ENCODE measurements at regions not wholly inside any gene's neighbourhood (a gene's known extent, or its start where the extent isn't known, plus 50 kb on each side); places are given as distances from the start of the nearest gene placed in this dataset.

DNA sequence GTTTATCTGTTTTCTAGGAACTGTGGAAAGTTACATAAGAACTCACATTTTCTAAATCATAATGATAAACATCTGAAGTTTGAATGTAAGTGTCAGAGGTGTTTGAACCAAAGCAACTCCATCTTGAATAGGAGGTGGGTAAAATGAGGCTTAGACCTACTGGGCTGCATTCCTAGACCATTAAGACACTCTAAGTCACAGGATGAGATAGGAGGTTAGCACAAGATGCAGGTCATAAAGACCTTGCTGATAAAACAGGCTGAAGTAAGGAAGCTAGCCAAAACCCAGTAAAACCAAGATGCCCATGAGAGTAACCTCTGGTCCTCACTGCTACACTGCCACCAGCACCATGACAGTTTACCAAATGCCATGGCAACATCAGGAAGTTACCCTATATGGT is 297.7 kb upstream of the POU5F2 start:
- TF ChIP-seq, protein P1, sequence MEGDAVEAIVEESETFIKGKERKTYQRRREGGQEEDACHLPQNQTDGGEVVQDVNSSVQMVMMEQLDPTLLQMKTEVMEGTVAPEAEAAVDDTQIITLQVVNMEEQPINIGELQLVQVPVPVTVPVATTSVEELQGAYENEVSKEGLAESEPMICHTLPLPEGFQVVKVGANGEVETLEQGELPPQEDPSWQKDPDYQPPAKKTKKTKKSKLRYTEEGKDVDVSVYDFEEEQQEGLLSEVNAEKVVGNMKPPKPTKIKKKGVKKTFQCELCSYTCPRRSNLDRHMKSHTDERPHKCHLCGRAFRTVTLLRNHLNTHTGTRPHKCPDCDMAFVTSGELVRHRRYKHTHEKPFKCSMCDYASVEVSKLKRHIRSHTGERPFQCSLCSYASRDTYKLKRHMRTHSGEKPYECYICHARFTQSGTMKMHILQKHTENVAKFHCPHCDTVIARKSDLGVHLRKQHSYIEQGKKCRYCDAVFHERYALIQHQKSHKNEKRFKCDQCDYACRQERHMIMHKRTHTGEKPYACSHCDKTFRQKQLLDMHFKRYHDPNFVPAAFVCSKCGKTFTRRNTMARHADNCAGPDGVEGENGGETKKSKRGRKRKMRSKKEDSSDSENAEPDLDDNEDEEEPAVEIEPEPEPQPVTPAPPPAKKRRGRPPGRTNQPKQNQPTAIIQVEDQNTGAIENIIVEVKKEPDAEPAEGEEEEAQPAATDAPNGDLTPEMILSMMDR (IDR thresholded peaks at IDR 0.05; ENCODE audit: unreplicated experiment): no peak
- H3K27ac Mint-ChIP-seq: no peak overlapping the region
- peaks cover 5% of the 10 kb centered on the region for H3K9me3 Mint-ChIP-seq
- peaks cover 16% of the 10 kb centered on the region for H3K36me3 Mint-ChIP-seq
- H3K27me3 Mint-ChIP-seq (ENCODE audit: low read depth): no peaks in the 10 kb centered on the region
- no peak overlapping the region for H3K4me3 Mint-ChIP-seq
- no peak for DNase-seq (ENCODE audit: low spot score in 2 of 2, unreplicated experiment in 2 of 2)
- peaks cover 14% of the 10 kb centered on the region for H3K4me1 Mint-ChIP-seq

DNA sequence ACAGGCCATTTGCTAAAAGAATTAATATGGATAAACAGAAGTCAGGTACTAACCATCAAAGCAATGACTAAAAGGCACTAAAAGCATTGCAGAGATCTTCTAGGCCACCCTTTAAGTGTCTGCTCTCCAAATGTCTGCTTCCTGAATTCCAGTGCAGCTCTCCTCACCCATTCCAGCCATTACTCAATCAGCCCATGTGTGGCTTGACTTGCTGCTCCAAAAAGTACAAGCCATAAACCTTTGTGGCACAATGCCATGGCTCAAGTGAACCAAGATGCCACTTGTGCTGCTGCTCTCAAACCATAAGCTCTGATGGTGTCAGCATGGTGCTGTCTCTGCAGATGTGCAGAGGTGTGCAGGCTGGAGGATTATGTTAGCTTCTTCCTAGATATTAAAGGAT is 290.2 kb upstream of the POU5F2 start:
- TF ChIP-seq, protein P1 (IDR thresholded peaks at IDR 0.05; ENCODE audit: unreplicated experiment): no peak
- H3K4me3 Mint-ChIP-seq: no peak overlapping the region
- peaks cover 17% of the 10 kb centered on the region for H3K9me3 Mint-ChIP-seq
- DNase-seq (ENCODE audit: low spot score in 2 of 2, unreplicated experiment in 2 of 2): no peak
- H3K36me3 Mint-ChIP-seq: peaks cover 34% of the 10 kb centered on the region
- no peaks in the 10 kb centered on the region for H3K27me3 Mint-ChIP-seq (ENCODE audit: low read depth)
- peaks cover 6% of the 10 kb centered on the region for H3K4me1 Mint-ChIP-seq
- H3K27ac Mint-ChIP-seq: no peak overlapping the region

DNA sequence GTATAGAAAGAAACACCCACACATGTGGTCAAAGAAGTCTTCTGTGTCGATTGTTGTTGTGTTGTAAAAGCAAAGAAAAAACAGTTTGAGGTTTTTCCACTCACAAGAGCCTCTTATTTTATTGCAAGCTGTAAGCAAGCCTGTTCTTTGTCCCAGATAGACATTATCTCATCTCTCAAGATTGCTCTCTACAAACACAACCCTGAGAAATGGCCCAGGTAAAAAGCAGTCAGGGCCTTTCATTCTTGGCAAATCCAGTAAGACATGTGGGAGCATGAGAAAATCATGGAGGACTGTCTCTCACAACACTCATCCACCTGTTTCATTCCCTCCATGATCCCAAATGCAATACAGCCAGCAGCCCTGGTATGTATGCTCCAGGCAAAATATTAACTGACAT is 286.6 kb upstream of the POU5F2 start:
- Mint-ChIP-seq H3K36me3 (peaks cover 24% of the 10 kb centered on the region), H3K9me3 (peaks cover 15% of the 10 kb centered on the region), H3K4me1 (peaks cover 6% of the 10 kb centered on the region), H3K27ac (peak overlapping the region; percentile 76), H3K4me3 (no peak overlapping the region), H3K27me3 (ENCODE audit: low read depth) (no peaks in the 10 kb centered on the region)
- TF ChIP-seq, protein P1 (IDR thresholded peaks at IDR 0.05; ENCODE audit: unreplicated experiment): no peak
- DNase-seq (ENCODE audit: low spot score in 2 of 2, unreplicated experiment in 2 of 2): no peak

DNA sequence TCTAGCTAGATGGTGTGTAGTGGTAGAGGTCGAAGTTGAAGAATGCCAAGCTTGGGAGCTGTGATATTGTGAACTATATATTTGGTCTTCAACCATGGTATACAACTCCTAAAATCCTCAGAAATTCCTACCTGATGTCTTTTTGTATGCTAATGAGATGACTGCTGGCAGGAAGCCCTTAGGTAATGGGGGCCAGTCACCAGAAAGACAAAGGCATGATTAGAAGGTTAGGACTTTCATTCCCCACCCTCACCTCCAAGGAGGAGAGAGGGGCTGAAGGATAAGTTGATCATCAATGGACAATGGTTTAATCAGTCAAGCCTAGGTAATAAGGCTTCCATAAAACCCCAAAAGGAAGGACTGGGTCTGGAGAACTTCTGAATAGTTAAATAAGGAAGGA is 285.7 kb upstream of the POU5F2 start:
- H3K9me3 Mint-ChIP-seq: peaks cover 12% of the 10 kb centered on the region
- TF ChIP-seq, protein P1 (IDR thresholded peaks at IDR 0.05; ENCODE audit: unreplicated experiment): no peak
- peaks cover 17% of the 10 kb centered on the region for H3K36me3 Mint-ChIP-seq
- no peak overlapping the region for H3K27ac Mint-ChIP-seq
- DNase-seq (ENCODE audit: low spot score in 2 of 2, unreplicated experiment in 2 of 2): no peak
- H3K4me1 Mint-ChIP-seq: peaks cover 6% of the 10 kb centered on the region
- no peak overlapping the region for H3K4me3 Mint-ChIP-seq
- no peaks in the 10 kb centered on the region for H3K27me3 Mint-ChIP-seq (ENCODE audit: low read depth)

DNA sequence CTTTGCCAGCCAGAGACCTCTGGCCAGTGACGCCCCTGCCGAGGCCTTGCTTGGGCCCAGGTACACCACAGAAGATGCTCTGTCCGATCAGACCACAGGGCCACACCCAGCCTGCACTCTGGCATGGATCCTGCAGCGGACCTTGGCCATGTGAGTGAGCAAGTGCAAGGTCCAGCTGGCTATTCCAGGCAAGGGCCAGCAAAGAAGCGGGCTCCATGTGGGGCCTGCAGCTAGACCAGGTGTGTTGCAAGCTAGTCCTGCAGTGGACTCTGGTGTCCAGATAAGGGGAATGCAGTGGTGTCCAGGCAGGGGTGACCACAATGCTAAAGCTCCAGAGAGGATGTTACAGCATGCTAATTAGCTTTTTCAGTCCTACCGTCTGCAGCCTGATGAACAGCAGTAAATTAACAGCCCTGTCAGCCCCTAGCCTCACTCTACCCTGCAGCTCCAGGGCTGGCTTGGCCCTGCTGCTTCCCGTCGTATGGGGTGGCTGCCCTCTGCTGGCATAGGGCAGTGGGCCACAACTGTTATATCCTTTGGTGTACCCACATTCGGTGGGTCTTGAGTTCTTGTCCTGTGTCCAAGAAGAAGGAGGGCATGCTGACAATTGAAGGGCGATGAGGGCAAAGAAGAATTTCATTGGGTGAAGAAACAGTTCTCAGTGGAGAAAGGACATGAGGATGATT is 284.5 kb upstream of the POU5F2 start:
- peaks cover 6% of the 10 kb centered on the region for H3K4me1 Mint-ChIP-seq
- H3K27me3 Mint-ChIP-seq (ENCODE audit: low read depth): no peaks in the 10 kb centered on the region
- H3K4me3 Mint-ChIP-seq: no peak overlapping the region
- H3K27ac Mint-ChIP-seq: no peak overlapping the region
- H3K9me3 Mint-ChIP-seq: peaks cover 9% of the 10 kb centered on the region
- H3K36me3 Mint-ChIP-seq: peaks cover 16% of the 10 kb centered on the region
- TF ChIP-seq, protein P1 (IDR thresholded peaks at IDR 0.05; ENCODE audit: unreplicated experiment): no peak
- DNase-seq (ENCODE audit: low spot score in 2 of 2, unreplicated experiment in 2 of 2): no peak
